ENCODE measurements at regions not wholly inside any gene's neighbourhood (a gene's known extent, or its start where the extent isn't known, plus 50 kb on each side); places are given as distances from the start of the nearest gene placed in this dataset.

DNA sequence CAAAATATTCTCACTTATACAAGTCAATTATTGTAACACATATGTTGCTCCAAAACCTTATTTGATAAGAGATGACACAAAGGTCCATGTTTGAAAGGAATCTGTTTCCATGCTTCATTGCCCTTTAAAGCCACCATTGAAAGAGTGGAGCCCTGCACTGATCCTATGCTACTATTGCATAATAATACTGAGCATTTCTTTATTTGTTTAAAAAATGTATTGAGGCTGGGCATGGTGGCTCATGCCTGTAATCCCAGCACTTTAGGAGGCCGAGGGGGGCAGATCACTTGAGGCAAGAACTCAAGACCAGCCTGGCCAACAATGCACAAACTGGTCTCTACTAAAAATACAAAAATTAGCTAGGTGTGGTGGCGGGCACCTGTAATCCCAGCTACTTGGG lies 178.8 kb upstream of the STARD13 start:
- DNase-seq (ENCODE audit: low read depth), result no peak
- POLR2A ChIA-PET, result no interaction called here
- Histone ChIP-seq H3K36me3 (ENCODE audit: control insufficient read depth, insufficient read depth, low read length) (no peaks in the 10 kb centered on the region), H3K27me3 (ENCODE audit: control insufficient read depth, insufficient read depth, low read length) (no peaks in the 10 kb centered on the region), H3K4me3 (ENCODE audit: low read depth, low read length) (no peak overlapping the region)
- no peak for TF ChIP-seq CTCF (IDR thresholded peaks at IDR 0.05; ENCODE audit: insufficient read depth, low read depth, low read length)
- CTCF ChIA-PET, result interaction anchor here (1.0 kb wide), 1 partner anchor 11 kb away, joined by 3 read pairs; no protein-coding TSS in a partner anchor

DNA sequence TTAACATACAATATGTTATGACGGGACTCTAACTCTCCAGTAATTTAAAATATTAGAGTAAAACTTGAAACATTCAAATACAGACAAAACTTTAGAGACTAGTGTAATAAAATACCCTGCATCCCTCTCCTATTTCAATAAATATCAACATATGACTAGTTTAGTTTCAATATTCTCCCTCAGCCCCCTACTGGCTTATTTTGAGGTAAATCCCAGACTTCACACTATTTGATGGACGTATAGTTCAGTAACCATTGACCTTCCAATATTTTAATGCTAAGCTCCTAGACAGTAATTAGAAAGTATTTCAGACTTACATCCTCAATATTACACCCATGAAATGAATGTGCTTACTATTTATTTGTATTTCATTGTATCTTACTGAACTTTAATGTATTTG lies 180.7 kb upstream of the STARD13 start:
- POLR2A ChIA-PET, result no interaction called here
- no peak overlapping the region for H3K4me3 ChIP-seq (ENCODE audit: low read depth, low read length)

GRCh38 chr13:33467556-33467955 lies 182.0 kb upstream of the STARD13 start:
- no peaks in the 10 kb centered on the region for H3K27me3 ChIP-seq (ENCODE audit: control insufficient read depth, insufficient read depth, low read length)
- POLR2A ChIA-PET, result no interaction called here
- CTCF ChIA-PET, result no interaction called here
- no peak for TF ChIP-seq CTCF (IDR thresholded peaks at IDR 0.05; ENCODE audit: insufficient read depth, low read depth, low read length)
- DNase-seq (ENCODE audit: low read depth), result no peak
- no peak overlapping the region for H3K4me3 ChIP-seq (ENCODE audit: low read depth, low read length)
- H3K36me3 ChIP-seq (ENCODE audit: control insufficient read depth, insufficient read depth, low read length), result no peaks in the 10 kb centered on the region

More for the DNA sequence above, 180.7 kb upstream of the STARD13 start:
- TF ChIP-seq CTCF (IDR thresholded peaks at IDR 0.05; ENCODE audit: insufficient read depth, low read depth, low read length), result no peak
- no peak for DNase-seq (ENCODE audit: low read depth)
- Histone ChIP-seq H3K27me3 (ENCODE audit: control insufficient read depth, insufficient read depth, low read length) (no peaks in the 10 kb centered on the region), H3K36me3 (ENCODE audit: control insufficient read depth, insufficient read depth, low read length) (no peaks in the 10 kb centered on the region)
- CTCF ChIA-PET, result no interaction called here

GRCh38 chr13:33471204-33471603 lies 185.6 kb upstream of the STARD13 start:
- Histone ChIP-seq H3K27me3 (ENCODE audit: control insufficient read depth, insufficient read depth, low read length) (no peaks in the 10 kb centered on the region), H3K4me3 (ENCODE audit: low read depth, low read length) (no peak overlapping the region), H3K36me3 (ENCODE audit: control insufficient read depth, insufficient read depth, low read length) (no peaks in the 10 kb centered on the region)
- ChIA-PET CTCF (interaction anchor here (1.0 kb wide), 1 partner anchor 51 kb away, joined by 3 read pairs; no protein-coding TSS in a partner anchor), POLR2A (interaction anchor here (0.6 kb wide), 1 partner anchor 782 kb away, joined by 3 read pairs; no protein-coding TSS in a partner anchor)
- no peak for DNase-seq (ENCODE audit: low read depth)
- no peak for TF ChIP-seq CTCF (IDR thresholded peaks at IDR 0.05; ENCODE audit: insufficient read depth, low read depth, low read length)

DNA sequence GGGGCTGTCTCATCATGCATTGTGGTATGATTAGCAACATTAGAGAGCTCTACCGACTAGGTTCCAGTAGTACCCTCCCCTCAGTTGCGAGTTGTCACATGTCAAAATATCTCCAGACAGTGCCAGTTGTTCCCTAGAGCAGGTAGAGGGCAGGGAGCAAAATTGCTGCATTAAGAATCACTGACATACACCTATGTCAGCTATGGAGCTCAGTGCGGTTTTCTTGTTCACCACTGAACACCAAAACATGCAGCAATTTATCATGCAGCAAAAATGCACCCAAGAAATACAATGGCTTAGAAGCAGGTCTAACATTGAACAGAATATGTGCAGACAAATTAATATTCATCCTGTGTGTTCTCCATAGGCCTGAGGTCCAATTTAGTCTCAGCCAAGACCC lies 186.9 kb upstream of the STARD13 start:
- CTCF ChIA-PET, result no interaction called here

More for the DNA sequence above, 186.9 kb upstream of the STARD13 start:
- POLR2A ChIA-PET, result no interaction called here
- H3K36me3 ChIP-seq (ENCODE audit: control insufficient read depth, insufficient read depth, low read length), result no peaks in the 10 kb centered on the region
- no peak for DNase-seq (ENCODE audit: low read depth)
- H3K4me3 ChIP-seq (ENCODE audit: low read depth, low read length), result no peak overlapping the region
- TF ChIP-seq CTCF (IDR thresholded peaks at IDR 0.05; ENCODE audit: insufficient read depth, low read depth, low read length), result no peak
- no peaks in the 10 kb centered on the region for H3K27me3 ChIP-seq (ENCODE audit: control insufficient read depth, insufficient read depth, low read length)

Data from BJ (cell line).